ENCODE measurements at regions not wholly inside any gene's neighbourhood (a gene's known extent, or its start where the extent isn't known, plus 50 kb on each side); places are given as distances from the start of the nearest gene placed in this dataset.

- no peak for DNase-seq (ENCODE audit: low read depth in 1 of 2, low spot score in 1 of 2)
- no peak overlapping the region for H3K27ac ChIP-seq (replicated peaks)
- H3K27me3 ChIP-seq (ENCODE audit: insufficient read depth, poor library complexity, severe bottlenecking): no peaks in the 10 kb centered on the region
- no peak overlapping the region for H3K4me3 ChIP-seq (replicated peaks; ENCODE audit: insufficient read depth, low read length)
- no peak for TF ChIP-seq GABPA (IDR thresholded peaks at IDR 0.05; ENCODE audit: low read depth)
- no peak for TF ChIP-seq SPI1 (IDR thresholded peaks at IDR 0.05; ENCODE audit: borderline replicate concordance, low read depth)
- no peak for TF ChIP-seq CTCF (IDR thresholded peaks at IDR 0.05; ENCODE audit: insufficient read depth, low read length)
- TF ChIP-seq POLR2AphosphoS5 (IDR thresholded peaks at IDR 0.05; ENCODE audit: low read depth): no peak
- no peak for TF ChIP-seq REST (IDR thresholded peaks at IDR 0.05; ENCODE audit: insufficient replicate concordance, low read depth)
These were observed 94.3 kb downstream of the RIPK4 start for GRCh38 chr21:41672543-41672915.

GRCh38 chr21:41671859-41672542, 94.9 kb downstream of the RIPK4 start:
- DNase-seq (ENCODE audit: low read depth in 1 of 2, low spot score in 1 of 2): no peak
- TF ChIP-seq REST (IDR thresholded peaks at IDR 0.05; ENCODE audit: insufficient replicate concordance, low read depth): no peak
- no peak for TF ChIP-seq POLR2AphosphoS5 (IDR thresholded peaks at IDR 0.05; ENCODE audit: low read depth)
- TF ChIP-seq CTCF (IDR thresholded peaks at IDR 0.05; ENCODE audit: insufficient read depth, low read length): no peak
- TF ChIP-seq GABPA (IDR thresholded peaks at IDR 0.05; ENCODE audit: low read depth): no peak
- no peak for TF ChIP-seq SPI1 (IDR thresholded peaks at IDR 0.05; ENCODE audit: borderline replicate concordance, low read depth)
- Histone ChIP-seq H3K27ac (replicated peaks) (no peak overlapping the region), H3K4me3 (replicated peaks; ENCODE audit: insufficient read depth, low read length) (no peak overlapping the region), H3K27me3 (ENCODE audit: insufficient read depth, poor library complexity, severe bottlenecking) (no peaks in the 10 kb centered on the region)

- no peaks in the 10 kb centered on the region for H3K27me3 ChIP-seq (ENCODE audit: insufficient read depth, poor library complexity, severe bottlenecking)
- H3K4me3 ChIP-seq (replicated peaks; ENCODE audit: insufficient read depth, low read length): no peak overlapping the region
- H3K27ac ChIP-seq (replicated peaks): no peak overlapping the region
- no peak for DNase-seq (ENCODE audit: low read depth in 1 of 2, low spot score in 1 of 2)
- TF ChIP-seq REST (IDR thresholded peaks at IDR 0.05; ENCODE audit: insufficient replicate concordance, low read depth) (no peak), CTCF (IDR thresholded peaks at IDR 0.05; ENCODE audit: insufficient read depth, low read length) (no peak)
These were observed 95.6 kb downstream of the RIPK4 start for GRCh38 chr21:41671212-41671762.
